Activated CD4-positive, alpha-beta T cell treated with anti-CD3 and anti-CD28 coated beads, Interleukin-2, amount 10 ng/mL, durations not matched to agents 7 days and 5 days (primary cell): ENCODE measurements at regions not wholly inside any gene's neighbourhood (a gene's known extent, or its start where the extent isn't known, plus 50 kb on each side); places are given as distances from the start of the nearest gene placed in this dataset.

Source experiments
- CTCF ChIA-PET: fragments of 350-600 bp; sonication (Branson Sonifier 250); formaldehyde crosslinking; loops from one replicate; lab custom pipeline; 2021; ENCODE audit warnings: antibody characterized with exemption; lab: Charles Lee
- POLR2A ChIA-PET: fragments of 350-600 bp; sonication (Branson Sonifier 250); formaldehyde crosslinking; loops from one replicate; lab custom pipeline; 2021; ENCODE audit warnings: antibody characterized with exemption; lab: Charles Lee
- DNase-seq: peaks from one replicate; pipeline ENCODE4 v3.0.0-alpha.2; 2020
- H3K27ac Mint-ChIP-seq: one replicate; pipeline ENCODE4 v1.8.0; 2021; ENCODE audit warnings: mild to moderate bottlenecking, moderate library complexity, mixed read lengths
- H3K27me3 Mint-ChIP-seq: one replicate; pipeline ENCODE4 v1.8.0; 2021; ENCODE audit warnings: mixed read lengths
- H3K36me3 Mint-ChIP-seq: one replicate; pipeline ENCODE4 v1.8.0; 2021; ENCODE audit warnings: low read depth, mixed read lengths
- H3K4me1 Mint-ChIP-seq: one replicate; pipeline ENCODE4 v1.8.0; 2021; ENCODE audit warnings: mixed read lengths
- H3K4me3 Mint-ChIP-seq: one replicate; pipeline ENCODE4 v1.8.0; 2021; ENCODE audit warnings: mild to moderate bottlenecking, moderate library complexity, mixed read lengths
- H3K9me3 Mint-ChIP-seq: one replicate; pipeline ENCODE4 v1.8.0; 2021; ENCODE audit warnings: mixed read lengths

- peaks cover 15% of the 10 kb centered on the region for H3K4me1 Mint-ChIP-seq
- H3K4me3 Mint-ChIP-seq = no peak overlapping the region
Observed at GRCh38 chr12:89948271-89949175, 239.9 kb upstream of the ATP2B1 start.

DNA sequence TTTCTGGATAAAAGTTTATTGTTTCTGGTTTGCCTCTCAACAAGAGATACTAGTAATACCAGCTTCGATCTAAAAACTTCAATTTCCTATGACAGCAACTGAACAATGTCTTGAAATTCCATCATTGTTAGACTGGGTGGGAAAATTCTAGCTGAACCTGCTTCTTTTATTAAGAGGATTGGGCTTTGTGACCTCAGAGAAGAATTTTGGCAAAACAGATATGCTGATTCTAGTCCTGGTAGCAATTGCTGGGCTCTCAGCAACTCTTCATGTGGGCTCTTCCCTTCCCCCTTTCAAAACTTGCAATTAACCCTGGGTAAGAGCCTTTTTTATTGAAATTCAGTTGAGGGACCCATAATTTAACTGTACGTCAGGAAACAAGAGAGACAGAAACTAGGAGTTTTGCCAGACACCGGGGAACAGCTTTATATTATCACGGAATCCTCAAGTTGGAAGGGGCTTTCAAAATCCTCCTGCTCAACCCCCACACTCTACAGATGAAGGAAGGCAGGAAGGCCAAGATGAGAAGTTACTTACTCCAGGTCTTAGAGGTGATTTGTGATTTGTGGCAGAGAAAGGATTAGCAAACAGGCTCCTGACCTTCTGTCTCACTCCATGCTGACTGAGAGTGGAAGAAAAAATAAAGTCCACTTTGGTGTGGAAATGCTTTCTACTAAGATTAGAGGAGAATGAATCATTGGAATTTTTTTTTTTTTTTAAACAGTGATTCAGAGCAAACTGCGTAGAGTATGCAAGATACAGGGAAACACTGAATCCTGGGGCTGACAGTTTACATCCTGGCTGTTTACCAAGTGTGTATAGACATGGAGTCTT is 239.0 kb upstream of the ATP2B1 start:
- POLR2A ChIA-PET = no interaction called here
- CTCF ChIA-PET = no interaction called here
- no peaks in the 10 kb centered on the region for H3K9me3 Mint-ChIP-seq
- H3K36me3 Mint-ChIP-seq = no peaks in the 10 kb centered on the region
- no peak for DNase-seq
- H3K4me3 Mint-ChIP-seq = no peak overlapping the region
- H3K4me1 Mint-ChIP-seq = peaks cover 16% of the 10 kb centered on the region
- no peak overlapping the region for H3K27ac Mint-ChIP-seq
- no peaks in the 10 kb centered on the region for H3K27me3 Mint-ChIP-seq

More at GRCh38 chr12:89948271-89949175, 239.9 kb upstream of the ATP2B1 start:
- no peak overlapping the region for H3K27ac Mint-ChIP-seq
- H3K27me3 Mint-ChIP-seq = no peaks in the 10 kb centered on the region
- no peak for DNase-seq
- ChIA-PET CTCF (interaction anchor here (1.6 kb wide), 1 partner anchor 28 kb away, joined by 3 read pairs; no protein-coding TSS in a partner anchor), POLR2A (no interaction called here)
- no peaks in the 10 kb centered on the region for H3K9me3 Mint-ChIP-seq
- no peaks in the 10 kb centered on the region for H3K36me3 Mint-ChIP-seq

DNA sequence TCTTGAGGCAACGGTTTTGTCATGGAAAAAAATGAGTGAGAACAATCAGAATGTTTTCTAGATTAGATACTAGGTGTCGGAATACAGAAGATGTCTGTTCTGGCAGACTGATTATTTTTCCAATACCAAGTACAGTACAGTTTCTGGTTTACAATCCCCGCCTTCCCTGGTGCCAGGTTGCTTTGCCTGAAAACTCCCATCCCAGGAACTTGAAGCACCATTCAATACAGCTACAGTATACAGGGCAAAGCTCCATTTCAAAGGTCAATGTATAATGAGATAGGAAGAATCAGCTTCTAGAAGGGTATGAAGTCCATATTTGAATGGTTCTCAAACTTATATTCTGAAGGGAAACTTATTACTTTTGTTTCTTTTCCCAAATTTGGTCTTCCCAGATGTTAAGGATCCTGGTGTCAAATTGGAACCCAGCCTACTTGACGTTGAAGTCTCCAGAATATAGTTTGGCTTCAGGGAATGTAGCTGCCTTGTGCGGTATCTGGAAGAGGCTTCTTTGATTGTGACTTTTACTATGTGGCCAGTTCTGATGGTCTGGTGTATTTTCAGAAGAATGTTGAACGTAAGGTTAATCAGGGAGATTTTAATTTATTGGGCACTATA is 238.0 kb upstream of the ATP2B1 start:
- Mint-ChIP-seq H3K4me3 (no peak overlapping the region), H3K9me3 (peaks cover 2% of the 10 kb centered on the region), H3K27me3 (no peaks in the 10 kb centered on the region), H3K27ac (no peak overlapping the region), H3K4me1 (peaks cover 16% of the 10 kb centered on the region), H3K36me3 (no peaks in the 10 kb centered on the region)
- no peak for DNase-seq
- POLR2A ChIA-PET = no interaction called here
- CTCF ChIA-PET = no interaction called here

GRCh38 chr12:89945123-89945522 is 236.5 kb upstream of the ATP2B1 start:
- Mint-ChIP-seq H3K9me3 (peaks cover 2% of the 10 kb centered on the region), H3K27me3 (no peaks in the 10 kb centered on the region), H3K36me3 (no peaks in the 10 kb centered on the region), H3K4me3 (no peak overlapping the region), H3K27ac (no peak overlapping the region), H3K4me1 (peaks cover 11% of the 10 kb centered on the region)
- ChIA-PET POLR2A (no interaction called here), CTCF (no interaction called here)
- DNase-seq = no peak

DNA sequence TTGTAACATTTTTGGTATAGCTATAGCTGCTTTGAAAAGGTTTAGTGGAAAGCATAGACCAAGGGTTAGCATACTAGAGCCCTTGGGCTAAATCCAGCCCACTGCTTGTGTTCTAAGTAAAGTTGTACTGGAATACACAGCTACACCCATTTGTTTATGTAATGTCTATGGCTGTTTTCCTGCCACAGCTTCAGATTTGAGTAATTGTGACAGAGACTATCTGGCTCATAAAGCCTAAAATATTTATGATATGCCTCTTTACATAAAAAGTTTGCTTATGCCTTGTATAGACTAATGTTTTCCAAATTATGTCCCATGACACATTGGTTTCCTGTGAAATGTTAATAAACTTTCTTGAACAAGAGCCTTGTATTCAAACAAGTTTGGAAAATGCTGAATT is 234.8 kb upstream of the ATP2B1 start:
- no peak overlapping the region for H3K27ac Mint-ChIP-seq
- H3K4me1 Mint-ChIP-seq = peaks cover 1% of the 10 kb centered on the region
- peaks cover 2% of the 10 kb centered on the region for H3K9me3 Mint-ChIP-seq
- no peak overlapping the region for H3K4me3 Mint-ChIP-seq
- H3K27me3 Mint-ChIP-seq = no peaks in the 10 kb centered on the region
- H3K36me3 Mint-ChIP-seq = no peaks in the 10 kb centered on the region
- POLR2A ChIA-PET = no interaction called here
- CTCF ChIA-PET = no interaction called here
- no peak for DNase-seq

DNA sequence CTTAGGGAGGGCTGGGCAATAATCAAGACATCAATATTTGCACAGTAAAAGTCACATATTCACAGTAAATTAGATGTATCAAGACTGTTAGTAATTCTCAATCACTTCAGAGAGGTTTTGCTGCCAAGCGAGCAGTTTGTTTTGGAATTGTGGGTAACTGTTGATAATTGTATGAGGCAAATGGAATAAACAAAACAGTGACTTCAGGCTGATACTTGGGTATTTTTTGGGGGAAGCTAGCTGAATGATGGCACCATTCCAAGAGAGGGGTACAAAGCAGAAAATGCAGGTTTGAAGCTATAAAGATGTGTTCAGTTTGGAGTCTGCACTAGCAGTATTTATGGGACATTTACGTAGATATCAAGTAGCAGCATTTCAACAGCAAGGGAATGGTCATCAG is 232.8 kb upstream of the ATP2B1 start:
- Mint-ChIP-seq H3K36me3 (no peaks in the 10 kb centered on the region), H3K27me3 (no peaks in the 10 kb centered on the region), H3K27ac (no peak overlapping the region), H3K4me1 (peaks cover 1% of the 10 kb centered on the region), H3K9me3 (peaks cover 2% of the 10 kb centered on the region), H3K4me3 (no peak overlapping the region)
- ChIA-PET CTCF (interaction anchor here (0.6 kb wide), 1 partner anchor 91 kb away, joined by 3 read pairs; no protein-coding TSS in a partner anchor), POLR2A (interaction anchor here (0.6 kb wide), 1 partner anchor 645 kb away, joined by 5 read pairs; no protein-coding TSS in a partner anchor)
- no peak for DNase-seq

DNA sequence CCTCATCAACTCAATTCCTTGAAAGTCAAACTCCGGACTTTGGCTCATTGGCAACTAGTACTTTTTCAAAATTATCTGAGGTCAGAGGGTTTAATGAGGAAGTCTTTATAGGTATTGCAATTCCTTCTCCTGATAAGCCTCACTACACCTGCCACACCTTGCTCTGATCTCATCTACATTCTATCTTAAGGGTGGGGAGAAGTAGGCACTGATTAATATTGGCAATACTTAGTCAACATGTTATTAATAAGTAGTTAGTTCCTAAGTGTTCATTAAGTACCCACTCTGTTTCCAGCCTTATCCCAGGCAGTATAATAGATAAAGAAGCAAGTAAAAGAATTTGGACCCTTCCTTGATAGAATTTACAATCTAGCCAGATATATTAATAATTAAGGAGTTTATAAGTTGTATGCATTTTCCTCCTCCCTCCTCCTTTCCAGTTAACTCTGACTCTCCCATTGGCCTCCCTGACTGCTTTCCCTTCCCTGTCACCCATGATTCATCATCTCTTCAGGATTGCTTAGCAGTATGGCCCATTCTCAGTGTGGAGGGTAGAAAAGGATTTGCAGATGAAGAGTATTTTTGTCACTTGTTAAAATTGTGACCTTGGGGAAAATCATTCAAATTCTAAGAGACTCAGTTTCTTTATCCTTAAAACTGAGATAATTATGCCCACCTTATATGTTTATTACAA is 231.0 kb upstream of the ATP2B1 start:
- H3K4me1 Mint-ChIP-seq = peaks cover 11% of the 10 kb centered on the region
- no peak for DNase-seq
- H3K4me3 Mint-ChIP-seq = no peak overlapping the region
- ChIA-PET CTCF (no interaction called here), POLR2A (no interaction called here)
- H3K9me3 Mint-ChIP-seq = peaks cover 2% of the 10 kb centered on the region
- no peaks in the 10 kb centered on the region for H3K27me3 Mint-ChIP-seq
- H3K27ac Mint-ChIP-seq = no peak overlapping the region
- H3K36me3 Mint-ChIP-seq = no peaks in the 10 kb centered on the region

DNA sequence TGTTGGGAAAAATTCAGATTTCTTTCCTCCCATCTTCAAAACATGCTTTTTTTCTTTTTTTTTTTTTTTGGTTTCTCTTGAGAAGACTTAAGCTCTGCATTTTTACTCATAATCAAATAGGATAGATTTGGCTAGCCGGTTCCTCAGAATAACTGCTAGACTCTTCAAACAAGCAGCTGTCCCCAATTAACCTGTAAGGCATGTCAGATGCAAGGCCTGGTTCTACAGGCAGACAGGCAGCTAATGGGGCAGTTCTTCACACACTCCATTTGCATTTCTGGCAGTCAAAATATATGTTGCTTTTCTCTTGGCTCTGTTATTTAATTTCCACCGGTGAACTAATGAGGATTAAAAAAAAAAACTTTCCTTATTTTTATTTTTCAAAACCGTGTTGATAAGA is 228.0 kb upstream of the ATP2B1 start:
- no peak overlapping the region for H3K27ac Mint-ChIP-seq
- no peak for DNase-seq

DNA sequence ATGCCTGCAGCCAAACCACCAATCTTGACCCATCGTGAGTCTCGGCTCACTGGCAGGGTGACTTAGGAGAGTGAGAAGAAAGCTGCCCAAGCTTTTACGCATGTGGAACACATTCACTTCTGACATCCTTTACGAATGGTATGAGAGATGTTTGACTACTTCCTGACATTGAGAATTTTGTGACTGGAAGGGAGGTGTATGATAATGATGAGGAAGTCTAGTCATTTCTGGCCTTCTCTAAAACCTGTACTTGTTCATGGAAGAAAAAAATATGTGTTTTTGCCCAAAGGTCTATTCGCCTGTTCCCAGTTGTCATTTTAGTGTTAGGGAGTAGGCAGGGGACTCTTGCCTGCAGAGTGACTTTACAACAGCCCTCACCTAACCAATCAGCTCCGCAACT is 227.2 kb upstream of the ATP2B1 start:
- POLR2A ChIA-PET = no interaction called here
- H3K27ac Mint-ChIP-seq = no peak overlapping the region

More for the DNA sequence above, 228.0 kb upstream of the ATP2B1 start:
- H3K4me1 Mint-ChIP-seq = peaks cover 18% of the 10 kb centered on the region
- H3K9me3 Mint-ChIP-seq = no peaks in the 10 kb centered on the region
- ChIA-PET POLR2A (no interaction called here), CTCF (interaction anchor here (0.6 kb wide), 1 partner anchor 1398 kb away, joined by 4 read pairs; no protein-coding TSS in a partner anchor)
- H3K4me3 Mint-ChIP-seq = no peak overlapping the region
- H3K27me3 Mint-ChIP-seq = no peaks in the 10 kb centered on the region
- H3K36me3 Mint-ChIP-seq = no peaks in the 10 kb centered on the region

GRCh38 chr12:89933911-89934310 is 225.3 kb upstream of the ATP2B1 start:
- CTCF ChIA-PET = interaction anchor here (0.6 to 0.9 kb wide), 2 partner anchors 52 to 178 kb away, joined by 3 read pairs; no protein-coding TSS in a partner anchor
- H3K27me3 Mint-ChIP-seq = no peaks in the 10 kb centered on the region
- peaks cover 18% of the 10 kb centered on the region for H3K4me1 Mint-ChIP-seq
- no peak overlapping the region for H3K27ac Mint-ChIP-seq
- no peaks in the 10 kb centered on the region for H3K36me3 Mint-ChIP-seq
- H3K4me3 Mint-ChIP-seq = no peak overlapping the region
- no peaks in the 10 kb centered on the region for H3K9me3 Mint-ChIP-seq
- POLR2A ChIA-PET = no interaction called here
- DNase-seq = no peak

More for the DNA sequence above, 227.2 kb upstream of the ATP2B1 start:
- Mint-ChIP-seq H3K4me3 (no peak overlapping the region), H3K36me3 (no peaks in the 10 kb centered on the region), H3K27me3 (no peaks in the 10 kb centered on the region), H3K9me3 (no peaks in the 10 kb centered on the region), H3K4me1 (peaks cover 18% of the 10 kb centered on the region)
- CTCF ChIA-PET = interaction anchor here (0.6 kb wide), 1 partner anchor 229 kb away, joined by 3 read pairs; no protein-coding TSS in a partner anchor
- DNase-seq = no peak

DNA sequence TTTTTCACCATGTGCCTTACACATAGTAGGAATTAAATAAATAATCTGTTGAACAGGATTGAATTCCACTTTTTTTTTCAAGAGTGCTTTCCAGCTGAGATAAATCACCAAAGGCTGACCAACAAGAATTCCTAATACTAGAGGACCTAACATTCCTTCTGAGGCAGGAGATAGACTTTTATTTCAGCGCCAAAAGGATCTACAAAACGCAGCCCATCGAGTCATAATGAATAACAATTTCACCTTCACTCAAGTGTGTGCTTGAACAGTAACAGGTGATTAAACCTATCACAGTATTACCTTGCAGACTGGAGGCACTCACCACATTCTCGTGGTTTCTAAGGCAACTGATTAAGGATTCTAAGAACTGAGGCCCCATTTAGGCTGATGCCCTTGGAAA is 224.3 kb upstream of the ATP2B1 start:
- POLR2A ChIA-PET = no interaction called here
- Mint-ChIP-seq H3K36me3 (no peaks in the 10 kb centered on the region), H3K9me3 (no peaks in the 10 kb centered on the region), H3K4me3 (no peak overlapping the region), H3K4me1 (peaks cover 18% of the 10 kb centered on the region), H3K27me3 (no peaks in the 10 kb centered on the region), H3K27ac (no peak overlapping the region)
- CTCF ChIA-PET = interaction anchor here (0.6 kb wide), 1 partner anchor 177 kb away, joined by 3 read pairs; no protein-coding TSS in a partner anchor
- DNase-seq = no peak

- Mint-ChIP-seq H3K27me3 (no peaks in the 10 kb centered on the region), H3K4me3 (no peak overlapping the region), H3K36me3 (no peaks in the 10 kb centered on the region), H3K9me3 (no peaks in the 10 kb centered on the region), H3K4me1 (peaks cover 15% of the 10 kb centered on the region), H3K27ac (no peak overlapping the region)
- DNase-seq = no peak
- POLR2A ChIA-PET = no interaction called here
- CTCF ChIA-PET = no interaction called here
Observed at GRCh38 chr12:89928467-89928866, 219.8 kb upstream of the ATP2B1 start.
